Sigmoid colon (tissue), 6 donors: ENCODE measurements at regions not wholly inside any gene's neighbourhood (a gene's known extent, or its start where the extent isn't known, plus 50 kb on each side); places are given as distances from the start of the nearest gene placed in this dataset.

Experiments used
- DNase-seq: peaks from one replicate; pipeline ENCODE4 v3.0.0-alpha.2; 2019
- H3K27ac ChIP-seq, 4 donors: fragments of 200-600 bp; sonication (generic); one replicate each; pipeline ENCODE4 v1.5.1; 2016 to 2019; ENCODE audit warnings: mild to moderate bottlenecking in 1 of 4
- H3K27me3 ChIP-seq, 3 donors: fragments of 200-600 bp; sonication (generic); one replicate each; pipeline ENCODE4 v1.5.1; 2019; ENCODE audit warnings: mild to moderate bottlenecking in 1 of 3
- H3K36me3 ChIP-seq, 4 donors: fragments of 200-600 bp; sonication (generic); one replicate each; pipeline ENCODE4 v1.5.1; 2016 to 2019
- H3K4me1 ChIP-seq, 4 donors: fragments of 200-600 bp; sonication (generic); one replicate each; pipeline ENCODE4 v1.5.1; 2017 to 2019
- H3K4me3 ChIP-seq, 4 donors: fragments of 200-600 bp; sonication (generic); one replicate each; pipeline ENCODE4 v1.5.1; 2017 to 2019; ENCODE audit warnings: mild to moderate bottlenecking in 2 of 4, moderate library complexity in 1 of 4
- H3K9me3 ChIP-seq, 4 donors: fragments of 200-600 bp in 3 of 4; sonication (generic) in 3 of 4; one replicate each; pipeline versions ENCODE4 v1.5.1 to v1.6.1; 2013 to 2019
- EP300 ChIP-seq, 4 donors: sonication (generic); formaldehyde crosslinking; IDR thresholded peaks; one replicate each; pipeline ENCODE4 v1.6.1; 2017; ENCODE audit warnings: antibody characterized with exemption in 4 of 4
- POLR2A ChIP-seq, 2 donors: fragments of 450-650 bp; IDR thresholded peaks; one replicate each; pipeline ENCODE4 v1.6.1; 2016; ENCODE audit warnings: antibody characterized with exemption in 2 of 2, mild to moderate bottlenecking in 2 of 2, moderate library complexity in 2 of 2
- POLR2AphosphoS5 ChIP-seq, 4 donors: sonication (generic); formaldehyde crosslinking; IDR thresholded peaks; one replicate each; pipeline ENCODE4 v1.6.1; 2017; ENCODE audit warnings: antibody characterized with exemption in 4 of 4
- WGBS, 2 donors: extraction: QIAGEN DNeasy Blood & Tissue Kit; methylation state at CpG; one replicate each; pipeline ENCODE4 v1.1.7; 2013; 5-methylcytosine and 5-hydroxymethylcytosine counted together
- intact Hi-C: fragments of 100-400 bp; cut with DNase I; formaldehyde crosslinking; loops from one replicate; pipeline ENCODE4 v1.15.1; 2023
- TF ChIP-seq, protein P1 (sequence below), 4 experiments: fragments of 450-650 bp in 3 of 4; fragments of 200-600 bp in 1 of 4; IDR thresholded peaks; one replicate each; pipeline ENCODE4 v1.5.1; 2016 to 2019; ENCODE audit warnings: antibody characterized with exemption in 4 of 4, mild to moderate bottlenecking in 3 of 4, moderate library complexity in 2 of 4
- donor health status: healthy with polysubstance abuse.
- donor health status: healthy.

DNA sequence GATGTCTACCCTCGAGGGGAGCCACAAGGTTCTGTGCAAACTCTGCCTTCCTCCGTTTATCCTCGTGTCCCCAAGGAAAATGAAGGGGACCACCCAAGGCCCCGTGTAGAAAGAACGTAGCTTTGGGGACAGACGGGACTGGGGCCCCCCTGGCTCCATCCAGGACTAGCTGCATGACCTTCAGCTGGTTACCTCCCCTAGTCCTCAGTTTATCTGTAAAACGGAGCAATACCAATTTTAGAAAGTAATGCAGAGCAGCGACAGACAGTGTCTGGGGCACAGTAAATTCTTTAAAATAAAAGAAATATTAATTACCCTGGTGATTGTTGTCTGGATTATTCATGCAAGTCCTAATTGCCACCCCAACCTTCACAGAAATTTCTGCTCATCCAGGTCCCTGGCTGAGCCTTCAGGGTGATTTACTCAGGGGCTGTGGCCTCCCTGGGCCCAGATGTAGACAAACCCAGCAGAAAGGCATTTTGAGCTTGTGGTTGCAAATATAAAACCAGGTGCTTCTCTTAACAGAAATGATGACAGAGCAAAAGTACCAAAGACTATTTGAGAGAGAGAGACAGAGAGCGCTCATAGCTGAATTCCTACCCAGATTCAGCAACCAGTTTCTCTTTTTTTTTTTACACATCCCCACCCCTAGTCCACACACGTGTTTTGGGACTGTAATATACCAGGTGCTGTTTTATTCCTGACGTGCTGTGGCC, 155.1 kb upstream of the SMIM23 start:
- H3K4me3 ChIP-seq, result no peak overlapping the region
- 19 to 33% methylated on average over 11 of the region's 11 CpGs for WGBS, 2 donors
- H3K9me3 ChIP-seq, result no peaks in the 10 kb centered on the region
- H3K27me3 ChIP-seq, result no peaks in the 10 kb centered on the region
- intact Hi-C loops, result no loop called here
- no peak for DNase-seq
- no peak overlapping the region for H3K27ac ChIP-seq
- H3K4me1 ChIP-seq, result peaks cover 0 to 14% (median 9%) of the 10 kb centered on the region in 4 donors
- TF ChIP-seq POLR2A (IDR thresholded peaks at IDR 0.05) (no peak), EP300 (IDR thresholded peaks at IDR 0.05) (no peak), POLR2AphosphoS5 (IDR thresholded peaks at IDR 0.05) (no peak)
- TF ChIP-seq, protein P1, sequence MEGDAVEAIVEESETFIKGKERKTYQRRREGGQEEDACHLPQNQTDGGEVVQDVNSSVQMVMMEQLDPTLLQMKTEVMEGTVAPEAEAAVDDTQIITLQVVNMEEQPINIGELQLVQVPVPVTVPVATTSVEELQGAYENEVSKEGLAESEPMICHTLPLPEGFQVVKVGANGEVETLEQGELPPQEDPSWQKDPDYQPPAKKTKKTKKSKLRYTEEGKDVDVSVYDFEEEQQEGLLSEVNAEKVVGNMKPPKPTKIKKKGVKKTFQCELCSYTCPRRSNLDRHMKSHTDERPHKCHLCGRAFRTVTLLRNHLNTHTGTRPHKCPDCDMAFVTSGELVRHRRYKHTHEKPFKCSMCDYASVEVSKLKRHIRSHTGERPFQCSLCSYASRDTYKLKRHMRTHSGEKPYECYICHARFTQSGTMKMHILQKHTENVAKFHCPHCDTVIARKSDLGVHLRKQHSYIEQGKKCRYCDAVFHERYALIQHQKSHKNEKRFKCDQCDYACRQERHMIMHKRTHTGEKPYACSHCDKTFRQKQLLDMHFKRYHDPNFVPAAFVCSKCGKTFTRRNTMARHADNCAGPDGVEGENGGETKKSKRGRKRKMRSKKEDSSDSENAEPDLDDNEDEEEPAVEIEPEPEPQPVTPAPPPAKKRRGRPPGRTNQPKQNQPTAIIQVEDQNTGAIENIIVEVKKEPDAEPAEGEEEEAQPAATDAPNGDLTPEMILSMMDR (IDR thresholded peaks at IDR 0.05), result no peak
- H3K36me3 ChIP-seq, result no peaks in the 10 kb centered on the region

DNA sequence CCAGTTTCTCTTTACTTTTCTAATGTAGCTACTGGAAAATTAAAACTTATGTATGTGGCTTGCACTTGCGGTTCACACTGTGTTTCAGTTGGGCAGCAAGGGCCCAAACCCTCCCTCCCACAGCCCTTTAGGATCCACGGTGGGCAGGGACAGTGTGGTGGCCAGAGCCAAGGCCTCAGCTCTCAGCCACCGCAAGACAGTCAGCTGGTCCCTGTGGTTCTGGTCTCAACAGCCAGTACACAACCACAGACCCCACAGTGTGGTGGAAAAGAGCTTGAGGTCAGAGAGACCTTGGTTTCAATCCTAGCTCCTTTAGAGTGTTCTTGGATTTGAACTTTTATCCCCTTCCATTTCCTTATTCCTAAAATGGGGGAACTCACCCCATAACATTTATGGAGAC, 153.0 kb upstream of the SMIM23 start:
- Histone ChIP-seq H3K27me3 (no peaks in the 10 kb centered on the region), H3K27ac (no peak overlapping the region), H3K36me3 (no peaks in the 10 kb centered on the region), H3K4me1 (peaks cover 0 to 14% (median 9%) of the 10 kb centered on the region in 4 donors), H3K9me3 (no peaks in the 10 kb centered on the region), H3K4me3 (no peak overlapping the region)
- 62 to 69% methylated on average over 3 of the region's 3 CpGs for WGBS, 2 donors
- intact Hi-C loops, result no loop called here
- TF ChIP-seq POLR2A (IDR thresholded peaks at IDR 0.05) (no peak), EP300 (IDR thresholded peaks at IDR 0.05) (no peak), POLR2AphosphoS5 (IDR thresholded peaks at IDR 0.05) (no peak)
- TF ChIP-seq, protein P1 (IDR thresholded peaks at IDR 0.05), result no peak
- DNase-seq, result peak; percentile 14

DNA sequence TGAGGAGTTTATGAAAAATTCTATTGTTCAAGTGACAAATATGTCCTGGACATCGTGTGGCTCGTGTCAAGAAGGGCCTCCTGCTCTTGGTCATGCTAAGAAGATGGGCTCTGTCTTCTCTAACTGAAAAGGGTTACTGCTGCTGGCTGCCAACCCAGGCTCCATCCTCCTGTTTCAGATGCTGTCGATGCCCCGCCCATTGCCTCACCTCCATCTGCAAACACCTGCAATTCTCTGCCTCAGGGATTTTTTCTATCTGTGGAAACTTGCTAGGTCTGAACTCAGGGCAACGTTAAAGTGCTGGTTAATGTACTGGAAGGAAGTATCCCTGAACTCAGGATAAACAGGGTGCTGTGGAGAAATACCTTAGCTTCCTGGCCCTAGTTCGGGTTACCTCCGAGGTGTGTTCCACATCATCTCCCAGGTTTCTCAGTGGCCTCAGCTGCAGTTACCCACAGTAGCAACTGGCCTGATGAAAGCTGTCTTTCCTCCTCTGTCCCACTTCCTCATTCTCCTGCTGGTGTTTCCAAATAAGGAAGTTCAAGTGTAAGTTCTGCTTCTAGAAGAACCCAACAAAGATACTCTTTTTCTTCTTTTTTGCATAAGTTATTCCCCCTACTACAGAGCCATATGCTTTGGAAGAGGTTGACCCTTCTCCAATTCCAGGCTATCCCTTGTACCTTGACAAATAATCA, 151.7 kb upstream of the SMIM23 start:
- no peaks in the 10 kb centered on the region for H3K9me3 ChIP-seq
- H3K27ac ChIP-seq, result no peak overlapping the region
- H3K4me1 ChIP-seq, result peaks cover 0 to 14% (median 9%) of the 10 kb centered on the region in 4 donors
- no peak for TF ChIP-seq POLR2AphosphoS5 (IDR thresholded peaks at IDR 0.05)
- no peak for TF ChIP-seq POLR2A (IDR thresholded peaks at IDR 0.05)
- TF ChIP-seq EP300 (IDR thresholded peaks at IDR 0.05), result no peak
- TF ChIP-seq, protein P1 (IDR thresholded peaks at IDR 0.05), result no peak
- H3K36me3 ChIP-seq, result no peaks in the 10 kb centered on the region
- H3K27me3 ChIP-seq, result no peaks in the 10 kb centered on the region
- 41 to 50% methylated on average over 7 of the region's 7 CpGs for WGBS, 2 donors
- intact Hi-C loops, result no loop called here
- no peak overlapping the region for H3K4me3 ChIP-seq
- peak; percentile 34 for DNase-seq

DNA sequence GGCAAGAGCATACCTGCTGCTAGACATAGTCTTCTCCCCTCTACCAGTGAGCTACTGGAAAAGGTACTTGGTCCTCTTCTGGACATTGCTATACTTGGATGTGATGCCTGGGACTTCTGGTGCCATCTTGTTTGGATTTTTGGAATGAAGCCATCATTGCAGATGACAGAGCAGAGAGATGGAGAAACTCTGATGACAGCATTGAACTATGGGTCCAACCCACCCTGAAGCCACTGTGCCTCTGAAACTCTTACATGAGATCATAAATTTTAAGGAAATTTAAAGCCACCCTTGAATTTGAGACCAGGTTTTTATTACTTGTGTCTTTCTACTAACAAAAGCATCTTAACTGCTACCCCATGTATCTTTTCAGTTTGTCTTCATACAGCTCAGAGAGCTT, 151.1 kb upstream of the SMIM23 start:
- TF ChIP-seq, protein P1 (IDR thresholded peaks at IDR 0.05), result no peak
- TF ChIP-seq EP300 (IDR thresholded peaks at IDR 0.05) (no peak), POLR2AphosphoS5 (IDR thresholded peaks at IDR 0.05) (no peak), POLR2A (IDR thresholded peaks at IDR 0.05) (no peak)
- DNase-seq, result no peak
- Histone ChIP-seq H3K9me3 (no peaks in the 10 kb centered on the region), H3K36me3 (no peaks in the 10 kb centered on the region), H3K27ac (no peak overlapping the region), H3K4me1 (peaks cover 0 to 11% (median 9%) of the 10 kb centered on the region in 4 donors), H3K4me3 (no peak overlapping the region), H3K27me3 (no peaks in the 10 kb centered on the region)
- intact Hi-C loops, result no loop called here
